IgD-negative memory B cell (primary cell): ENCODE measurements at regions not wholly inside any gene's neighbourhood (a gene's known extent, or its start where the extent isn't known, plus 50 kb on each side); places are given as distances from the start of the nearest gene placed in this dataset.

ENCODE experiments used
- H3K27ac Mint-ChIP-seq, 3 donors: one replicate each; pipeline ENCODE4 v1.8.0; 2020 to 2022; ENCODE audit warnings: mild to moderate bottlenecking in 3 of 3, mixed read lengths in 3 of 3, moderate library complexity in 1 of 3
- H3K27me3 Mint-ChIP-seq: one replicate; pipeline ENCODE4 v1.8.0; 2021; ENCODE audit warnings: mixed read lengths
- H3K36me3 Mint-ChIP-seq: one replicate; pipeline ENCODE4 v1.8.0; 2020; ENCODE audit warnings: mild to moderate bottlenecking, mixed read lengths
- H3K4me1 Mint-ChIP-seq, 3 donors: one replicate each; pipeline ENCODE4 v1.8.0; 2020 to 2022; ENCODE audit warnings: mixed read lengths in 3 of 3, mild to moderate bottlenecking in 1 of 3
- H3K4me3 Mint-ChIP-seq, 4 donors: one replicate each; pipeline ENCODE4 v1.8.0; 2020 to 2022; ENCODE audit warnings: mild to moderate bottlenecking in 4 of 4, mixed read lengths in 4 of 4, moderate library complexity in 3 of 4
- H3K9me3 Mint-ChIP-seq, 3 donors: one replicate each; pipeline ENCODE4 v1.8.0; 2020 to 2021; ENCODE audit warnings: mixed read lengths in 3 of 3, mild to moderate bottlenecking in 1 of 3

DNA sequence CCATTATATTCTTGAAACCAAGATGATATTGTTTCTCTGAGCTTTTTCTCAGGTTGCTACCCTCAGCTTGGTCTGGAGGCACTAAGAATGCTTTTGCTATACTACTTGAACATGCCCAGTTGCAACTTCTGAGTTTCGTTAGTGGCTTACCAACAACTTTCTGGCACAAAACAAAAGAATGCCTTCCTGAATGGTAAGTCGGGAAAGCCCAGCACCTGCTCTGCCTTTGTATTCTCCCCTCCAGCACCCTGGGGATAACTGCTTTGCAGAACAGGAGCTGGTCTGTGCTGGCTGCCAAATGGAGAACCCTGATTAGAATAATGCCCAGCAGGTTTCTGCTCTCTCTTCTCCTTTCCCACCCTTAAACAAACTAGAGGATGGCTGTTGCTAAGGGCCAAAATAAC is 149.3 kb downstream of the TGFB2 start:
- H3K9me3 Mint-ChIP-seq, result no peaks in the 10 kb centered on the region
- H3K27ac Mint-ChIP-seq, result no peak overlapping the region
- H3K4me1 Mint-ChIP-seq, result peaks cover 3 to 7% (median 4%) of the 10 kb centered on the region in 3 donors
- no peak overlapping the region for H3K4me3 Mint-ChIP-seq
- no peaks in the 10 kb centered on the region for H3K27me3 Mint-ChIP-seq
- H3K36me3 Mint-ChIP-seq, result no peaks in the 10 kb centered on the region

- no peak overlapping the region for H3K27ac Mint-ChIP-seq
- H3K4me1 Mint-ChIP-seq, result peaks cover 3 to 7% (median 4%) of the 10 kb centered on the region in 3 donors
- no peaks in the 10 kb centered on the region for H3K36me3 Mint-ChIP-seq
- H3K4me3 Mint-ChIP-seq, result no peak overlapping the region
- H3K27me3 Mint-ChIP-seq, result no peaks in the 10 kb centered on the region
- no peaks in the 10 kb centered on the region for H3K9me3 Mint-ChIP-seq
Observed at GRCh38 chr1:218495931-218496330, 150.8 kb downstream of the TGFB2 start.

- no peaks in the 10 kb centered on the region for H3K36me3 Mint-ChIP-seq
- H3K27ac Mint-ChIP-seq, result no peak overlapping the region
- H3K9me3 Mint-ChIP-seq, result no peaks in the 10 kb centered on the region
- peaks cover 3 to 7% (median 4%) of the 10 kb centered on the region in 3 donors for H3K4me1 Mint-ChIP-seq
- H3K27me3 Mint-ChIP-seq, result no peaks in the 10 kb centered on the region
- H3K4me3 Mint-ChIP-seq, result no peak overlapping the region
Observed at GRCh38 chr1:218496561-218496960, 151.4 kb downstream of the TGFB2 start.

GRCh38 chr1:218498056-218498938 is 153.2 kb downstream of the TGFB2 start:
- Mint-ChIP-seq H3K4me3 (no peak overlapping the region), H3K27ac (no peak overlapping the region), H3K36me3 (no peaks in the 10 kb centered on the region), H3K4me1 (peaks cover 3 to 7% (median 4%) of the 10 kb centered on the region in 3 donors), H3K27me3 (no peaks in the 10 kb centered on the region), H3K9me3 (no peaks in the 10 kb centered on the region)

GRCh38 chr1:218499011-218499691 is 154.0 kb downstream of the TGFB2 start:
- H3K4me3 Mint-ChIP-seq, result no peak overlapping the region
- no peaks in the 10 kb centered on the region for H3K9me3 Mint-ChIP-seq
- H3K27me3 Mint-ChIP-seq, result no peaks in the 10 kb centered on the region
- H3K27ac Mint-ChIP-seq, result no peak overlapping the region
- H3K36me3 Mint-ChIP-seq, result no peaks in the 10 kb centered on the region
- peaks cover 3 to 7% (median 4%) of the 10 kb centered on the region in 3 donors for H3K4me1 Mint-ChIP-seq

DNA sequence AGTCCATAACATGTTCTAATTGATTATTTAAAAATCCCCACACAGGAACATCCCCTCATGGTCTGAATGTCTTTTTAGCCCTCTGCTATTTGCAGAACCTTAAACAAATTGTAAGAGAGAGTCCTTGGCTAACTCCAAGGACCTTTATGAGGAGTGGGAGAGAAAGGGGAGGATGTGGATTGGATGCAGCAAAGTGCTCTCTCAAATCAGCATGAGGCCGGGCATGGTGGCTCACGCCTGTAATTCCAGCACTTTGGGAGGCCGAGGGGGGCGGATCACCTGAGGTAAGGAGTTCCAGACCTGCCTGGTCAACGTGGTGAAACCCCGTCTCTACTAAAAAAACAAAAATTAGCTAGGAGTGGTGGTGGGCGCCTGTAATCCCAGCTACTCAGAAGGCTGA is 154.8 kb downstream of the TGFB2 start:
- Mint-ChIP-seq H3K9me3 (no peaks in the 10 kb centered on the region), H3K4me3 (peak overlapping the region in 1 of 4 donors; percentile 38), H3K36me3 (no peaks in the 10 kb centered on the region), H3K27ac (no peak overlapping the region), H3K4me1 (peaks cover 3 to 7% (median 4%) of the 10 kb centered on the region in 3 donors), H3K27me3 (no peaks in the 10 kb centered on the region)

DNA sequence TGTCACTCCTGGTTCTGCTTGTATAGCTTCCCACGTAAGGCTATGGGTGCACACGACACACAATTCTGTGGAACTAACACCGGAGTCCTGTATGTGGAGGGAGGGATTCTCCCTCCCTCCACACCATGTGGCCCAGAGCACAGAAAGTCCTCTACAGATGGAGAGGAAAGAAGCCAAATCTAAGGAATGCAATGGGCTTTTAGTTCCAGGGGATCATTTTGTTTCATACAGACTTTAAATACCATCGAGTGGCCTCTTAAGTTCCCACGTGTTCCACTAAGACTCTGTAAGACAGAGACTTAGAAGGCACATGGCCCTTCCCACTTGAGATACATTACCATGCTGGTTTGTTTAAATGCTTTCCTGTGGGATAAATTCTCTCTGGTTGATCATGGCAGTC is 156.0 kb downstream of the TGFB2 start:
- Mint-ChIP-seq H3K36me3 (no peaks in the 10 kb centered on the region), H3K4me3 (no peak overlapping the region), H3K9me3 (no peaks in the 10 kb centered on the region), H3K4me1 (peaks cover 3 to 7% (median 4%) of the 10 kb centered on the region in 3 donors), H3K27ac (peak overlapping the region in 1 of 3 donors; percentile 13), H3K27me3 (no peaks in the 10 kb centered on the region)

GRCh38 chr1:218502383-218502782 is 157.2 kb downstream of the TGFB2 start:
- Mint-ChIP-seq H3K27ac (no peak overlapping the region), H3K4me1 (peaks cover 3 to 7% (median 4%) of the 10 kb centered on the region in 3 donors), H3K27me3 (no peaks in the 10 kb centered on the region), H3K36me3 (no peaks in the 10 kb centered on the region), H3K9me3 (peaks cover 5 to 10% (median 10%) of the 10 kb centered on the region in 3 donors), H3K4me3 (no peak overlapping the region)

GRCh38 chr1:218503102-218503501 is 158.0 kb downstream of the TGFB2 start:
- Mint-ChIP-seq H3K4me1 (peaks cover 3 to 7% (median 4%) of the 10 kb centered on the region in 3 donors), H3K27ac (no peak overlapping the region), H3K27me3 (peaks cover 2% of the 10 kb centered on the region), H3K36me3 (no peaks in the 10 kb centered on the region), H3K4me3 (no peak overlapping the region), H3K9me3 (peaks cover 5 to 12% (median 11%) of the 10 kb centered on the region in 3 donors)

- Mint-ChIP-seq H3K4me3 (no peak overlapping the region), H3K9me3 (peaks cover 5 to 21% (median 15%) of the 10 kb centered on the region in 3 donors), H3K27ac (no peak overlapping the region), H3K27me3 (peaks cover 3% of the 10 kb centered on the region), H3K4me1 (peaks cover 5 to 6% (median 6%) of the 10 kb centered on the region in 3 donors), H3K36me3 (peaks cover 2% of the 10 kb centered on the region)
Observed at GRCh38 chr1:218507355-218508002, 162.3 kb downstream of the TGFB2 start.

DNA sequence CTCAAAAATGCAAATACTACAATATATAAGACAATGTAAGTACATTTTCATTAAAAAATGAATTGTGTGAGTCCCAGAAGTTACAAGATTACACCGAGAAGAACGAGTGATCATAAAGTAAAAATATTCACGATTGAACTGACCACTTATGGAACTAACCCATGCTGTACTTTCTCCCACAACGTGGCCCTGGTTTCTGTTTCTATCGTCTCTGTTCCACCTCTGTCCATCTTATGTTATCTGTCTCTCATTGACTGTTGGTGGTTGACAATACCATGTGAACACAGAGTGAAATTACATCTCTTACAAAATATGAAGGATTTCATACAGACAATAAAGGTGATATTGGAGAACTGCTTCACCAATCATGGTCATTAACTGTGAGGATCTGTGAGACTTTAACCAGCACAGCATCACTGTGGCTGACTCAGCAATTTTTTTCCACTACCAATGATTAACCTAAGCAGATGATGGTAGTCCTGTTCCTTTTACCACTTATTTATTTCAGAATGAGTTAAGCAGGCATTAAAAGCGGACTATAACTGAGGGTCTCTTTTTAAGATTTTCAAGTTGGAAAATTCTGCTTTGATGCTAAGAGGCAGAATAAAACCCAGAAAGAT is 165.1 kb downstream of the TGFB2 start:
- no peak overlapping the region for H3K4me3 Mint-ChIP-seq
- H3K27ac Mint-ChIP-seq, result no peak overlapping the region
- peaks cover 5 to 21% (median 15%) of the 10 kb centered on the region in 3 donors for H3K9me3 Mint-ChIP-seq
- peaks cover 5 to 6% (median 6%) of the 10 kb centered on the region in 3 donors for H3K4me1 Mint-ChIP-seq
- peaks cover 3% of the 10 kb centered on the region for H3K27me3 Mint-ChIP-seq
- peaks cover 2% of the 10 kb centered on the region for H3K36me3 Mint-ChIP-seq

- no peak overlapping the region for H3K4me3 Mint-ChIP-seq
- H3K27ac Mint-ChIP-seq, result no peak overlapping the region
- peaks cover 5 to 6% (median 6%) of the 10 kb centered on the region in 3 donors for H3K4me1 Mint-ChIP-seq
- peaks cover 4% of the 10 kb centered on the region for H3K27me3 Mint-ChIP-seq
- peaks cover 0 to 6% (median 4%) of the 10 kb centered on the region in 3 donors for H3K9me3 Mint-ChIP-seq
- H3K36me3 Mint-ChIP-seq, result peaks cover 2% of the 10 kb centered on the region
Observed at GRCh38 chr1:218513328-218513727, 168.2 kb downstream of the TGFB2 start.

- H3K27ac Mint-ChIP-seq, result no peak overlapping the region
- H3K4me1 Mint-ChIP-seq, result peaks cover 5 to 6% (median 6%) of the 10 kb centered on the region in 3 donors
- peaks cover 0 to 2% (median 0%) of the 10 kb centered on the region in 3 donors for H3K9me3 Mint-ChIP-seq
Observed at GRCh38 chr1:218514689-218515088, 169.6 kb downstream of the TGFB2 start.

GRCh38 chr1:218516526-218516925 is 171.4 kb downstream of the TGFB2 start:
- Mint-ChIP-seq H3K9me3 (peaks cover 0 to under 1% (median 0%) of the 10 kb centered on the region in 3 donors), H3K27me3 (peaks cover 5% of the 10 kb centered on the region), H3K4me3 (no peak overlapping the region)

More at GRCh38 chr1:218514689-218515088, 169.6 kb downstream of the TGFB2 start:
- Mint-ChIP-seq H3K36me3 (peaks cover 2% of the 10 kb centered on the region), H3K27me3 (peaks cover 4% of the 10 kb centered on the region), H3K4me3 (no peak overlapping the region)

More at GRCh38 chr1:218516526-218516925, 171.4 kb downstream of the TGFB2 start:
- peaks cover 2 to 4% (median 3%) of the 10 kb centered on the region in 3 donors for H3K4me1 Mint-ChIP-seq
- no peak overlapping the region for H3K27ac Mint-ChIP-seq
- H3K36me3 Mint-ChIP-seq, result no peaks in the 10 kb centered on the region
